ENCODE measurements at regions not wholly inside any gene's neighbourhood (a gene's known extent, or its start where the extent isn't known, plus 50 kb on each side); places are given as distances from the start of the nearest gene placed in this dataset.

- DNase-seq (peak in 2 of 4 donors; percentile 19 to 48), ATAC-seq (peak; percentile 86)
- Histone ChIP-seq H3K9me3 (no peaks in the 10 kb centered on the region), H3K4me3 (no peak overlapping the region), H3K4me1 (no peaks in the 10 kb centered on the region), H3K27me3 (no peaks in the 10 kb centered on the region), H3K36me3 (no peaks in the 10 kb centered on the region), H3K27ac (no peak overlapping the region)
- intact Hi-C loops (cut with DNase I) = loop anchor here in 1 of 2 donors (10.0 kb wide), 1 partner anchor 520 kb away; no protein-coding TSS in a partner anchor
- TF ChIP-seq, protein P1, sequence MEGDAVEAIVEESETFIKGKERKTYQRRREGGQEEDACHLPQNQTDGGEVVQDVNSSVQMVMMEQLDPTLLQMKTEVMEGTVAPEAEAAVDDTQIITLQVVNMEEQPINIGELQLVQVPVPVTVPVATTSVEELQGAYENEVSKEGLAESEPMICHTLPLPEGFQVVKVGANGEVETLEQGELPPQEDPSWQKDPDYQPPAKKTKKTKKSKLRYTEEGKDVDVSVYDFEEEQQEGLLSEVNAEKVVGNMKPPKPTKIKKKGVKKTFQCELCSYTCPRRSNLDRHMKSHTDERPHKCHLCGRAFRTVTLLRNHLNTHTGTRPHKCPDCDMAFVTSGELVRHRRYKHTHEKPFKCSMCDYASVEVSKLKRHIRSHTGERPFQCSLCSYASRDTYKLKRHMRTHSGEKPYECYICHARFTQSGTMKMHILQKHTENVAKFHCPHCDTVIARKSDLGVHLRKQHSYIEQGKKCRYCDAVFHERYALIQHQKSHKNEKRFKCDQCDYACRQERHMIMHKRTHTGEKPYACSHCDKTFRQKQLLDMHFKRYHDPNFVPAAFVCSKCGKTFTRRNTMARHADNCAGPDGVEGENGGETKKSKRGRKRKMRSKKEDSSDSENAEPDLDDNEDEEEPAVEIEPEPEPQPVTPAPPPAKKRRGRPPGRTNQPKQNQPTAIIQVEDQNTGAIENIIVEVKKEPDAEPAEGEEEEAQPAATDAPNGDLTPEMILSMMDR (IDR thresholded peaks at IDR 0.05) = peak; percentile 12 to 34
These were observed 114.3 kb upstream of the IL12B start for GRCh38 chr5:159444441-159445082.

DNA sequence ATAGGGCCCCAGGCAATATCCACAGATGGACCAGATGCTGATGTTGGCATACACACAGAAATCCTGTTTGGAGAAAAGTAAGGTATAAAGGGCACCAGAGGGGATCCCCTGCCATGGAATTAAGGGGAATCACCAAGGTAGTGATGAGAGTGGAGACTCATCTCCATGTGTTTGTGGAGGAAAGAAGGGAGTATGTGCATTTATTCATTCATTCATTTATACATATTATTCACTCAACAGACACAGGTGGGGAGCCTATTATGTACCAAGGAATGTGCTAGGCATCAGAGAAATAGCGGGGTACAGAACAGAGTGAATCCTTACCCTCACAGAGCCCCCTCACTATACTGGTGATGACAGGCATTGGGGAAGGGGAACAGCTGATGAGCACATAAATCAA, 116.8 kb upstream of the IL12B start:
- ATAC-seq = no peak
- TF ChIP-seq, protein P1 (IDR thresholded peaks at IDR 0.05) = no peak
- intact Hi-C loops (cut with DNase I) = loop anchor here in 1 of 2 donors (10.0 kb wide), 1 partner anchor 518 kb away; no protein-coding TSS in a partner anchor

DNA sequence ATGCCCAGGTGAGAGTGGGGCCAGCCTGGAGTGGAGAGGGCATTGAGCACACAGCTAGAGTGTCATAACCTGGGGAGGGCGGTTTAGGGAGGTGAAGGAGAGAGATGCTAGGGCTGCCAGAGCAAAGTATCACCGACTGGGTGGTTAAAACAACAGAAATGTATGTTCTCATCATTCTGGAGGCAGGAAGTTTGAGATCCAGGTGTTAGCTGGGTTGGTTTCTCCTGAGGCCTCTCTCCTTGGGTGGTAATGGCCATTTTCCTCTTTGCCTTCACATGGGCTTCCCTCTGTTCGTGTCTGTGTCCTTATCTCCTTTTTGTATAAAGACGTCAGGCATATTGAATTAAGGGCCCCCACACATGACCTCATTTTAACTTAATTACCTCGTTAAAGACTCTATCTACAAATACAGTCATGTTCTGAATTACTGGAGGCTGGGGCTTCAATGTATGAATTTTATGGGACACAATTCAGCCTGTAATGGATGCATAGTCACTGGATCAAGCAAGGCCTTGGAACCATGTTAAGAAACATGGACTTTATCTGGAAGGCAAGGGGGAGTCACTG, 118.6 kb upstream of the IL12B start:
- Histone ChIP-seq H3K4me3 (no peak overlapping the region), H3K27ac (no peak overlapping the region), H3K27me3 (no peaks in the 10 kb centered on the region), H3K4me1 (no peaks in the 10 kb centered on the region), H3K36me3 (no peaks in the 10 kb centered on the region), H3K9me3 (no peaks in the 10 kb centered on the region)
- intact Hi-C loops (cut with DNase I) = loop anchor here in 1 of 2 donors (10.0 kb wide), 1 partner anchor 516 kb away; no protein-coding TSS in a partner anchor
- ATAC-seq (no peak), DNase-seq (no peak)
- TF ChIP-seq, protein P1 (IDR thresholded peaks at IDR 0.05) = no peak

More for the DNA sequence above, 116.8 kb upstream of the IL12B start:
- no peak overlapping the region for H3K4me3 ChIP-seq
- H3K36me3 ChIP-seq = no peaks in the 10 kb centered on the region
- no peaks in the 10 kb centered on the region for H3K27me3 ChIP-seq
- H3K4me1 ChIP-seq = no peaks in the 10 kb centered on the region
- H3K9me3 ChIP-seq = no peaks in the 10 kb centered on the region
- no peak overlapping the region for H3K27ac ChIP-seq
- DNase-seq = no peak

- Histone ChIP-seq H3K4me3 (no peak overlapping the region), H3K27me3 (no peaks in the 10 kb centered on the region), H3K4me1 (no peaks in the 10 kb centered on the region), H3K27ac (no peak overlapping the region), H3K36me3 (no peaks in the 10 kb centered on the region), H3K9me3 (no peaks in the 10 kb centered on the region)
- DNase-seq (no peak), ATAC-seq (no peak)
- TF ChIP-seq, protein P1 (IDR thresholded peaks at IDR 0.05) = no peak
- intact Hi-C loops (cut with DNase I) = loop anchor here in 1 of 2 donors (10.0 kb wide), 1 partner anchor 515 kb away; no protein-coding TSS in a partner anchor
These were observed 119.6 kb upstream of the IL12B start for GRCh38 chr5:159449925-159450324.

DNA sequence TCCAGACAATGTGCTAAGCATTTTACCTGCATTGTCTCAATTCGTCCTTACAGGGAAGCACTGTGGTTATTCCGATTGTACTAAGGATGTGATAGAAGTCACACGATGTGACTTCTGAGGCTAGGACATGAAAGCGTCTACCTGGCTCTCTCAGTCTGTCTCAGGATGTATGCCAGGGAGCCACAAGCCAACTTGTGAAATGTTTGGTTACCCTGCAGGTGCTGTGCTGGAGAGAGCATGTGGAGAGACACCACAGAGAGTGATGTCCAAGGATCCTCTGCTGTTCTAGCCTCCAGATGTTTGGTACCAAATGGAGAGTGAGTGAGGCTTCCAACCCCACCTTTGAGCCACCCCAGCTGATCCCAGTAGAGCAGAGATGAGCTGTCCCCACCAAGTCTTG, 120.1 kb upstream of the IL12B start:
- intact Hi-C loops (cut with DNase I) = no loop called here
- ATAC-seq (no peak), DNase-seq (no peak)
- no peaks in the 10 kb centered on the region for H3K4me1 ChIP-seq
- H3K27ac ChIP-seq = no peak overlapping the region
- no peaks in the 10 kb centered on the region for H3K36me3 ChIP-seq
- H3K27me3 ChIP-seq = no peaks in the 10 kb centered on the region
- H3K4me3 ChIP-seq = no peak overlapping the region
- H3K9me3 ChIP-seq = no peaks in the 10 kb centered on the region
- TF ChIP-seq, protein P1 (IDR thresholded peaks at IDR 0.05) = no peak
